ENCODE measurements at regions not wholly inside any gene's neighbourhood (a gene's known extent, or its start where the extent isn't known, plus 50 kb on each side); places are given as distances from the start of the nearest gene placed in this dataset.

DNA sequence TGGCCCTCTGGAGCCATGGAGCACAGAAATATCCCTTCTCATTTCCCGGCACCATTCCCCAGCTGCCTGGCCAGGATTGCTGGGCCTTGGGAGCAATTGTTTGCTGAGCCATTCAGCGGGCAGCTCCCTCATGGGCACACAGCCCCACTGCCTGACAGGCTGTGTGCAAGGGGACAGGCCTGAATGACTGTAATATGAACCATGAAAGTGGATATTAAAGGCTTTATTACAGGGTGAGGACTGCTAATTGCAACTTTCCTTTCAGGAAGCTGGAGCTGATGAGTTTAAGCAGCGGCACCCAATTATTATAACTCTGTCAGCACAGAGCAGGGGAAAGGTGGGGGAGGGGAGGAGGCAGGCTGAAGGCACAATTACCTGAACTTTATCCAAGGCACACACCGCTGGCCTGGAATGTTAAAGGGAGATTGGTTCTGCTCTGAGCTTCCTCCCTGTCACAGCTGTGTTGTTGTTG is 159.8 kb upstream of the SDK2 start:
- no peak for DNase-seq (ENCODE audit: extremely low read depth, low read depth)
- TF ChIP-seq, protein P1, sequence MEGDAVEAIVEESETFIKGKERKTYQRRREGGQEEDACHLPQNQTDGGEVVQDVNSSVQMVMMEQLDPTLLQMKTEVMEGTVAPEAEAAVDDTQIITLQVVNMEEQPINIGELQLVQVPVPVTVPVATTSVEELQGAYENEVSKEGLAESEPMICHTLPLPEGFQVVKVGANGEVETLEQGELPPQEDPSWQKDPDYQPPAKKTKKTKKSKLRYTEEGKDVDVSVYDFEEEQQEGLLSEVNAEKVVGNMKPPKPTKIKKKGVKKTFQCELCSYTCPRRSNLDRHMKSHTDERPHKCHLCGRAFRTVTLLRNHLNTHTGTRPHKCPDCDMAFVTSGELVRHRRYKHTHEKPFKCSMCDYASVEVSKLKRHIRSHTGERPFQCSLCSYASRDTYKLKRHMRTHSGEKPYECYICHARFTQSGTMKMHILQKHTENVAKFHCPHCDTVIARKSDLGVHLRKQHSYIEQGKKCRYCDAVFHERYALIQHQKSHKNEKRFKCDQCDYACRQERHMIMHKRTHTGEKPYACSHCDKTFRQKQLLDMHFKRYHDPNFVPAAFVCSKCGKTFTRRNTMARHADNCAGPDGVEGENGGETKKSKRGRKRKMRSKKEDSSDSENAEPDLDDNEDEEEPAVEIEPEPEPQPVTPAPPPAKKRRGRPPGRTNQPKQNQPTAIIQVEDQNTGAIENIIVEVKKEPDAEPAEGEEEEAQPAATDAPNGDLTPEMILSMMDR (IDR thresholded peaks at IDR 0.05; ENCODE audit: low read depth, low read length): no peak

DNA sequence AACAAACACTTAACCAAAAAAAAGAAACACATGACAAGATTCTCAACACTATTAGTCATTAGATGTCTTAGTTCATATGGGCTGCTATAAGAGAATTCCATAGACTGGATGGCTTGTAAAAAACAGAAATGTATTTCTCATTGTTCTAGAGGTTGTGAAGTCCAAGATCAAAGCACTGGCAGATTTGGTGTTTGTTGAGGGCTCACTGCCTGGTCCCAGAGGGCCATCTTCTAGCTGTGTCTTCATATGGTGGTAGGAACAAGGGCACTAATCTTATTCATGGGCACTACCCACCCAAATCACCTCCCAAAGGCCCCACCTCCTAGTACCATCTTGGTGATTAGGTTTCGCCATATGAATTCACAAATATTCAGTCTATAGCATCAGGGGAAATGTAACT is 162.5 kb upstream of the SDK2 start:
- DNase-seq (ENCODE audit: extremely low read depth, low read depth): no peak
- TF ChIP-seq, protein P1 (IDR thresholded peaks at IDR 0.05; ENCODE audit: low read depth, low read length): no peak

DNA sequence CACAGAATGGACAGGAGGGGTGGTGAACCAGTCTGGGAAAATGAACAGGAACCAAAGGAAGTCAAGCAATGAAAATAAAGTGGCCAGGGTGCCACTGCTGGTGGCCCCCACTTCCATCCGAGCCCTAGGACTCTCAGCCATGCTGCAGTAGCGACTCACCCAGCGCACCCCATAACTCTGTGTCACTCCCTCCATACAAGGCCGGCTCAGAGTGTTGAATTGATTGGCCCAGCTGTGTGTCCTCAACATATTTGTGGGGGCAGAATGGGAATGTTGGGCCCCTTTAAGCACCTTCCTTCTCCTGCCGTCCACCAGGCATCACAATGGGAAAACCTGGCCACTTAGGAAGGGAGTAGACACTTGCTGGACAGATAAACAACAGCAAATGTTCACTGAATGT is 169.0 kb upstream of the SDK2 start:
- no peak for DNase-seq (ENCODE audit: extremely low read depth, low read depth)
- TF ChIP-seq, protein P1 (IDR thresholded peaks at IDR 0.05; ENCODE audit: low read depth, low read length): no peak

DNA sequence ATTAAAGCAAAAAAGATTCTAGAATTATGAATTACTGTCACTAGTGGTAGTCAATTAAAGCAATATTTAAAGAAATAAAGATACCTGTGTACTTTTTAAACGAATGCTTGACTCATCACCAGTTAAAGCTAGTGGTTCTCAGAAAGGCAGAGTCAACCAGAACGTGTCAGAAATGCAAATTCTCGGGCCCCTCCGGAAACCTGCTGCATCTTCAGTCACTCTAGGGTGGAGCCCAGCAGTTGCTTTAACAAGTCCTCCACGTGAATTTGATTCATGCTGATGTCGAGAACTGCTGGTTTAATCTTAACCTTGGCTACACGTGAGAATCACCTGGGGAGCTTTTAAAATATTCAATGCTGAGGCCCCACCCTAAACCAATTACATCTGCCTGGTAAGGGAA is 169.8 kb upstream of the SDK2 start:
- TF ChIP-seq, protein P1 (IDR thresholded peaks at IDR 0.05; ENCODE audit: low read depth, low read length): no peak
- no peak for DNase-seq (ENCODE audit: extremely low read depth, low read depth)

DNA sequence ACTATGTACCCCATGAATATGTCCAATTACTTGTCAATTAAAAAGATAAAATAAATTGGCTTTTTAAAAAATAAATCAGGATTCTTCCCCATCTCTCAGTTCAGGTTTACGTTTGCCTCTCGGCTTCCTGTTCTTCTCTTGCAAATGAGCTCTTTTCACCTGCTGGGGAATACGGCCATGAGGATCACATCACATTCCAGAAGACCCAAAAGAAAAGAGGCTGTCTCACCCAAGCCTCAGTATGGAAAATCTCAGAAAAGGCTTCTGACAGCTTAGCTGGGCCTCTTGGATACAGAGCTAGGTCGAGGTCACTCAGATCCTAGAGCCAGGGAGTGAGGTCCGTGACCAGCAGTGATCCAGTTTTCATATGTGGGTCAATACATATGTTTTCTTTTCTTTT is 171.2 kb upstream of the SDK2 start:
- DNase-seq (ENCODE audit: extremely low read depth, low read depth): no peak
- TF ChIP-seq, protein P1 (IDR thresholded peaks at IDR 0.05; ENCODE audit: low read depth, low read length): no peak

DNA sequence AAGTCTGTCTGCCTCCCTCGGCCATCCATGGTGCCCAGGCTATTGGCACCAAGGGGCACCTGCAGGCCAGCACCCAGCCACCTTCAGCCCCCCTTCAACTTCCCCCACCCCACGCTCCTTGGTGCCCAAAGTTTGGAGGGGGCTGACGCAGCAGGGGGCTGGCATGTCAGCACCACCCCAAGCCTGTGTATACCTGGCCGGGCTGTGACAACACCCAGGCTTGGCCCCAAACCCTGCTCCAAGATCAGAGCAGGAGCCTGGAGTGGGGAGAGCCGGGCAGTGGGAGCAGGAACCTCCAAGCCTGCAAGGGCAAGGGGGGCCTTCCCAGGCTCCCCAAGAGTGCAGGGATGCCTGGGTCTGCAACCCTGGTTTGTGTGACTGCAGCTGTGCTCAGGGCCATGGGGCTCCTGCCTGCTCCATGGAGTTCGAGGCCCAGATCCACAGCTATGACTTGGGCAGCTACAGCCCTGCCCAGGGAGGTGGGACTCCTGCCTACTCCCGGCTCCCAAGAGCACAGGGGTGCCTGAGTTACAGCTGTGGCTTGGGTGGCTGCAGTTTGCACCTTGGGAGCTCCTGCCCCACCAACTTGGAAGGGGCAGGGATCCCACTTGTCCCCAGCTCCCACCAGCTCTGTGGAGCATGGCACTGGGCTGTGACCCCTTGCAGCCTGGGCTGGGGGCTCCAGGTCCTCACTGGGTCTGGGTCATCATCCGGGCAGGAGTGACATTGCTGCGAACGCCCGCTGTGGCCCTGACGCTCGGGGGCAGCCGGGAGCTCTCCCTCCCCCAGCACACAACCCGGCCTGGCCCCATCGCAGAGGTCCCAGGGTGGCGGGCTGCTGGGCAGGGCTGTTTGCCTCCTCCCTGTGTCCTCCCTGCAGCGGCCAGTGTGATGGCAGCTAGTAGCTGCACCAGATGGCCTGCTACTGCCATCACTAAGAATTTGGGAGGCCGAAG is 175.5 kb upstream of the SDK2 start:
- no peak for DNase-seq (ENCODE audit: extremely low read depth, low read depth)
- TF ChIP-seq, protein P1 (IDR thresholded peaks at IDR 0.05; ENCODE audit: low read depth, low read length): no peak

DNA sequence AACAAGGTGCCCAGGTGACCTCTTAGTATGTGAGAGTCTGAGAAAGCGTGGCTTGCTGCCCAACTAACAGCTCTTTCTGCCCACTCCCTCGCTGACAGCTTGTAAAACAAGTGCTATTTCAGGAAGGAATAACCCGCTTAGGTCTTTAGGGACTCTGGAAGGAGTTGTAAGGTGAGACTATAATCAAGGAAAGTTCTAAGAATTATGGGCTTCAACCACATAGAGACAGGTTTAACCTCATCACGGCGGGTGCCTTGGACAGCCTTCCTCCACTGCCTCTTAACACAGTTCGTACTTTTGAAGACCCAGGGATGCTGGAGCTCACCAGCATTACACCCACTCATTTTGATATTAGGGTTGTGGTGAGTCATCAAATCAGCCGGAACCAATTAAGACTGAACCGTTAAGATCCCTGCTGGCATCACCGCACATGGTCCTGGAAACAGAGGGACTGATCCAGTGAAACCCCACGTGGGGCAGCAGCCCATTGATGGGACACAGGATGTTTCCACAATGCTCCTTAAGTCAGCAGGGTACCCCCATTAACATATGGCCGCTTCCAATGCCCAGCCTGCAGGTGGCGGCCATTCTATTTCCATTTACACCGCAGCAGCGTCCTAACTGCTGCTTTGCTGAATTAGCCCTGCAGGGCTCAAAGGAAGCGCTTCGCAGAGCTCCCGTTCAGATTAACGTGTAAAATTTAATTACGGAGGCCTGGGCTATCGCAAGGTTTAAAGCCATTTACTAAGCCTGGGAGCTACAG is 176.6 kb upstream of the SDK2 start:
- no peak for DNase-seq (ENCODE audit: extremely low read depth, low read depth)
- TF ChIP-seq, protein P1 (IDR thresholded peaks at IDR 0.05; ENCODE audit: low read depth, low read length): no peak
